Caco-2 (cell line): ENCODE measurements at regions not wholly inside any gene's neighbourhood (a gene's known extent, or its start where the extent isn't known, plus 50 kb on each side); places are given as distances from the start of the nearest gene placed in this dataset.

Experiments
- BruUV-seq: library from RNA; stranded (reverse); fragments of 400-500 nt; replicated peaks from 2 replicates; lab custom pipeline; 2021; lab: Mats Ljungman, UMichigan
- CTCF ChIA-PET: fragments of 300-600 bp; sonication (Branson Sonifier 250); formaldehyde crosslinking; loops from one replicate; lab custom pipeline; 2022; ENCODE audit warnings: antibody characterized with exemption; lab: Charles Lee
- POLR2A ChIA-PET: fragments of 300-600 bp; sonication (Branson Sonifier 250); formaldehyde crosslinking; loops from one replicate; lab custom pipeline; 2022; ENCODE audit warnings: antibody characterized with exemption; lab: Charles Lee
- DNase-seq, 2 experiments: peaks; one replicate each; pipeline versions ENCODE4 v3.0.0 to v3.0.0-alpha.2; 2020 to 2022
- H3K27me3 ChIP-seq: replicated peaks from 2 replicates; pipeline ENCODE4 v1.6.0; 2011; ENCODE audit warnings: low read length; ENCODE audit not compliant: control insufficient read depth, insufficient read depth
- H3K36me3 ChIP-seq: 2 replicates; pipeline ENCODE4 v1.5.1; 2011; ENCODE audit warnings: low read length; ENCODE audit not compliant: control insufficient read depth, insufficient read depth
- H3K4me1 ChIP-seq: fragments of 250-450 bp; sonication (Bioruptor Pico); 2 replicates; pipeline ENCODE4 v1.5.1; 2020; ENCODE audit warnings: mild to moderate bottlenecking
- H3K4me3 ChIP-seq: 2 replicates; pipeline ENCODE4 v1.5.1; 2011; ENCODE audit warnings: low read depth, mild to moderate bottlenecking, control low read depth, low read length
- H3K9me3 ChIP-seq: fragments of 250-450 bp; sonication (Bioruptor Pico); 2 replicates; pipeline ENCODE4 v1.5.1; 2020; ENCODE audit warnings: mild to moderate bottlenecking, moderate library complexity
- H3K27ac Mint-ChIP-seq: one replicate; pipeline ENCODE4 v1.8.0; 2022; ENCODE audit warnings: mixed read lengths; ENCODE audit not compliant: unreplicated experiment
- H3K27me3 Mint-ChIP-seq: one replicate; pipeline ENCODE4 v1.8.0; 2022; ENCODE audit warnings: mixed read lengths; ENCODE audit not compliant: insufficient read depth, unreplicated experiment
- H3K36me3 Mint-ChIP-seq: one replicate; pipeline ENCODE4 v1.8.0; 2022; ENCODE audit warnings: mild to moderate bottlenecking, mixed read lengths; ENCODE audit not compliant: insufficient read depth, unreplicated experiment
- H3K4me1 Mint-ChIP-seq: one replicate; pipeline ENCODE4 v1.8.0; 2022; ENCODE audit warnings: low read depth, mixed read lengths; ENCODE audit not compliant: unreplicated experiment
- H3K4me3 Mint-ChIP-seq: one replicate; pipeline ENCODE4 v1.8.0; 2022; ENCODE audit warnings: mild to moderate bottlenecking, moderate library complexity, mixed read lengths; ENCODE audit not compliant: unreplicated experiment
- H3K9me3 Mint-ChIP-seq: one replicate; pipeline ENCODE4 v1.8.0; 2022; ENCODE audit warnings: mixed read lengths; ENCODE audit not compliant: unreplicated experiment
- CTCF ChIP-seq, 2 experiments: fragments of 200-600 bp in 1 of 2; IDR thresholded peaks; 1 replicate in 1 of 2; 2 replicates in 1 of 2; pipeline versions ENCODE4 v1.5.1 to v1.8.0; 2011 to 2022; ENCODE audit warnings: antibody characterized with exemption in 1 of 2, control low read depth in 1 of 2, inconsistent platforms in 1 of 2, low read depth in 1 of 2, low read length in 1 of 2, mild to moderate bottlenecking in 1 of 2, moderate library complexity in 1 of 2; ENCODE audit not compliant: insufficient read depth in 1 of 2, severe bottlenecking in 1 of 2, unreplicated experiment in 1 of 2
- intact Hi-C: fragments of 100-400 bp; cut with micrococcal nuclease; formaldehyde crosslinking; loops from one replicate; pipeline ENCODE4 v1.10.0; 2022; ENCODE audit not compliant: unreplicated experiment

- Mint-ChIP-seq H3K27ac (no peak overlapping the region), H3K4me1 (no peaks in the 10 kb centered on the region), H3K36me3 (no peaks in the 10 kb centered on the region), H3K27me3 (peaks cover 9% of the 10 kb centered on the region), H3K9me3 (peaks cover 10% of the 10 kb centered on the region), H3K4me3 (no peak overlapping the region)
- no peak overlapping the region for H3K4me3 ChIP-seq
- no peaks in the 10 kb centered on the region for H3K9me3 ChIP-seq
- no peaks in the 10 kb centered on the region for H3K27me3 ChIP-seq
- POLR2A ChIA-PET: no interaction called here
- intact Hi-C loops: no loop called here
- H3K36me3 ChIP-seq: no peaks in the 10 kb centered on the region
- BruUV-seq: no TSS peak
- no peak for TF ChIP-seq CTCF (IDR thresholded peaks at IDR 0.05; ENCODE audit: insufficient read depth in 1 of 2, low read depth in 1 of 2, low read length in 1 of 2, severe bottlenecking in 1 of 2, unreplicated experiment in 1 of 2)
- no peak for DNase-seq
- CTCF ChIA-PET: no interaction called here
- H3K4me1 ChIP-seq: no peaks in the 10 kb centered on the region
Observed at GRCh38 chr14:88128816-88129215, 123.9 kb downstream of the GPR65 start.

- no peaks in the 10 kb centered on the region for H3K4me1 ChIP-seq
- H3K9me3 ChIP-seq: no peaks in the 10 kb centered on the region
- no peak for DNase-seq
- peaks cover 9% of the 10 kb centered on the region for H3K27me3 Mint-ChIP-seq
- no peaks in the 10 kb centered on the region for H3K27me3 ChIP-seq
- ChIA-PET CTCF (interaction anchor here (0.5 kb wide), 1 partner anchor 9 kb away, joined by 3 read pairs; no protein-coding TSS in a partner anchor), POLR2A (no interaction called here)
- peaks cover 10% of the 10 kb centered on the region for H3K9me3 Mint-ChIP-seq
- no peaks in the 10 kb centered on the region for H3K36me3 Mint-ChIP-seq
- TF ChIP-seq CTCF (IDR thresholded peaks at IDR 0.05; ENCODE audit: insufficient read depth in 1 of 2, low read depth in 1 of 2, low read length in 1 of 2, severe bottlenecking in 1 of 2, unreplicated experiment in 1 of 2): no peak
- H3K4me1 Mint-ChIP-seq: no peaks in the 10 kb centered on the region
- no peaks in the 10 kb centered on the region for H3K36me3 ChIP-seq
- BruUV-seq: no TSS peak
- intact Hi-C loops: no loop called here
- no peak overlapping the region for H3K4me3 ChIP-seq
- H3K4me3 Mint-ChIP-seq: no peak overlapping the region
- H3K27ac Mint-ChIP-seq: no peak overlapping the region
Observed at GRCh38 chr14:88129306-88130056, 124.5 kb downstream of the GPR65 start.

- no peaks in the 10 kb centered on the region for H3K4me1 ChIP-seq
- intact Hi-C loops: no loop called here
- peaks cover 10% of the 10 kb centered on the region for H3K9me3 Mint-ChIP-seq
- POLR2A ChIA-PET: no interaction called here
- no peaks in the 10 kb centered on the region for H3K36me3 ChIP-seq
- no peak overlapping the region for H3K4me3 Mint-ChIP-seq
- no TSS peak for BruUV-seq
- peaks cover 7% of the 10 kb centered on the region for H3K27me3 Mint-ChIP-seq
- TF ChIP-seq CTCF (IDR thresholded peaks at IDR 0.05; ENCODE audit: insufficient read depth in 1 of 2, low read depth in 1 of 2, low read length in 1 of 2, severe bottlenecking in 1 of 2, unreplicated experiment in 1 of 2): no peak
- no peaks in the 10 kb centered on the region for H3K9me3 ChIP-seq
- CTCF ChIA-PET: no interaction called here
- DNase-seq: no peak
- no peak overlapping the region for H3K27ac Mint-ChIP-seq
- no peaks in the 10 kb centered on the region for H3K27me3 ChIP-seq
- H3K36me3 Mint-ChIP-seq: no peaks in the 10 kb centered on the region
- H3K4me3 ChIP-seq: no peak overlapping the region
- H3K4me1 Mint-ChIP-seq: no peaks in the 10 kb centered on the region
Observed at GRCh38 chr14:88130057-88130432, 125.1 kb downstream of the GPR65 start.
